ENCODE measurements at regions not wholly inside any gene's neighbourhood (a gene's known extent, or its start where the extent isn't known, plus 50 kb on each side); places are given as distances from the start of the nearest gene placed in this dataset.

DNA sequence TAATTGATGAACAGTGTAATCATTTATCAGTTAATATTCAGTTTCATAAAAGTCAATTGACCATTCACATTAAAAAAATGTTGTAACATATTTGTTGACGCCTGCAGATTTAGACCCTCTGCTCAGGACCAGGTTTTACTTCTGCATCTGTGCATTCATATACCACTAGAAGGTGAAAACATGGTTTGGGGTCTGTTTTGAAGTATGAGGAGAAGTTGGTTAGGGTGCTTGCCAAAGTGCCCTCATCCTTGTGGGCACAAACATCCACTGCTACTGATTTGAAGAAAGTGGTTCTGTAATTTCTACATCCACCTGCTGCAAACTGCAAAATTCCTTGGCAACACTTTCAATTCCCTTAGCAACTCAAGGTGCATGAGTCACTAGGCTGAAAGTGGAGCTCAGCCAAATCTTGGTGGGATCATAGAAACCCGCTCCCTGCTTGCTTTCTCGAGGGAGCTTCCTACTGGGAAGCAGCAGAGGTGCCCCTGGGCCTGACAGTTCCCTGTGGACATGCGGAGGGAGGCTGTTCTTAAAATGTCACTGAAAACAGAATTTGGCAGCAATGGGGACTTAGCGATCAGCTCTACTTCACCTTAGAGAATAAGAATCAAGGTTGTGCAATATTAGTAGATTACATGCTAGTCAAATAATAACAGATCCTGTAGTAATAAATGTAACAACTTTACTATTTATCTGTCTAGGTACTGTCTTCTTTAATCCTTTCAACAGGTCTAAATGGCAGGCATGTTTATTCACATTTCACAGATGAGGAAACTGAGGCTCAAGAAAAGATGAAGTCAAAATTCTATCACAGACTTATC lies 301.0 kb upstream of the TBL1XR1 start:
- TF ChIP-seq, protein P1, sequence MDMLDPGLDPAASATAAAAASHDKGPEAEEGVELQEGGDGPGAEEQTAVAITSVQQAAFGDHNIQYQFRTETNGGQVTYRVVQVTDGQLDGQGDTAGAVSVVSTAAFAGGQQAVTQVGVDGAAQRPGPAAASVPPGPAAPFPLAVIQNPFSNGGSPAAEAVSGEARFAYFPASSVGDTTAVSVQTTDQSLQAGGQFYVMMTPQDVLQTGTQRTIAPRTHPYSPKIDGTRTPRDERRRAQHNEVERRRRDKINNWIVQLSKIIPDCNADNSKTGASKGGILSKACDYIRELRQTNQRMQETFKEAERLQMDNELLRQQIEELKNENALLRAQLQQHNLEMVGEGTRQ (CRISPR knock-in tag; IDR thresholded peaks at IDR 0.05) = no peak
- TF ChIP-seq ZNF121 (CRISPR knock-in tag; IDR thresholded peaks at IDR 0.05) (no peak), ZNF232 (CRISPR knock-in tag; IDR thresholded peaks at IDR 0.05) (no peak), ZBTB21 (CRISPR knock-in tag; IDR thresholded peaks at IDR 0.05; ENCODE audit: borderline replicate concordance) (no peak), ETV6 (CRISPR knock-in tag; IDR thresholded peaks at IDR 0.05) (no peak), ZNF671 (CRISPR knock-in tag; IDR thresholded peaks at IDR 0.05) (no peak), SP1 (CRISPR knock-in tag; conservative IDR thresholded peaks at IDR 0.05) (no peak), NFYB (CRISPR knock-in tag; conservative IDR thresholded peaks at IDR 0.05; ENCODE audit: low read depth) (no peak), GABPB1 (CRISPR knock-in tag; IDR thresholded peaks at IDR 0.05) (no peak), TCF7 (CRISPR knock-in tag; IDR thresholded peaks at IDR 0.05; ENCODE audit: low read depth) (no peak)
- TF ChIP-seq, protein P2, sequence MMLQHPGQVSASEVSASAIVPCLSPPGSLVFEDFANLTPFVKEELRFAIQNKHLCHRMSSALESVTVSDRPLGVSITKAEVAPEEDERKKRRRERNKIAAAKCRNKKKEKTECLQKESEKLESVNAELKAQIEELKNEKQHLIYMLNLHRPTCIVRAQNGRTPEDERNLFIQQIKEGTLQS (CRISPR knock-in tag; conservative IDR thresholded peaks at IDR 0.05) = no peak
- TF ChIP-seq, protein P3, sequence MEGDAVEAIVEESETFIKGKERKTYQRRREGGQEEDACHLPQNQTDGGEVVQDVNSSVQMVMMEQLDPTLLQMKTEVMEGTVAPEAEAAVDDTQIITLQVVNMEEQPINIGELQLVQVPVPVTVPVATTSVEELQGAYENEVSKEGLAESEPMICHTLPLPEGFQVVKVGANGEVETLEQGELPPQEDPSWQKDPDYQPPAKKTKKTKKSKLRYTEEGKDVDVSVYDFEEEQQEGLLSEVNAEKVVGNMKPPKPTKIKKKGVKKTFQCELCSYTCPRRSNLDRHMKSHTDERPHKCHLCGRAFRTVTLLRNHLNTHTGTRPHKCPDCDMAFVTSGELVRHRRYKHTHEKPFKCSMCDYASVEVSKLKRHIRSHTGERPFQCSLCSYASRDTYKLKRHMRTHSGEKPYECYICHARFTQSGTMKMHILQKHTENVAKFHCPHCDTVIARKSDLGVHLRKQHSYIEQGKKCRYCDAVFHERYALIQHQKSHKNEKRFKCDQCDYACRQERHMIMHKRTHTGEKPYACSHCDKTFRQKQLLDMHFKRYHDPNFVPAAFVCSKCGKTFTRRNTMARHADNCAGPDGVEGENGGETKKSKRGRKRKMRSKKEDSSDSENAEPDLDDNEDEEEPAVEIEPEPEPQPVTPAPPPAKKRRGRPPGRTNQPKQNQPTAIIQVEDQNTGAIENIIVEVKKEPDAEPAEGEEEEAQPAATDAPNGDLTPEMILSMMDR (IDR thresholded peaks at IDR 0.05) = no peak
- TF ChIP-seq, protein P4, sequence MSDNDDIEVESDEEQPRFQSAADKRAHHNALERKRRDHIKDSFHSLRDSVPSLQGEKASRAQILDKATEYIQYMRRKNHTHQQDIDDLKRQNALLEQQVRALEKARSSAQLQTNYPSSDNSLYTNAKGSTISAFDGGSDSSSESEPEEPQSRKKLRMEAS (CRISPR knock-in tag; IDR thresholded peaks at IDR 0.05) = no peak
